HCT116 (cell line): ENCODE measurements at regions not wholly inside any gene's neighbourhood (a gene's known extent, or its start where the extent isn't known, plus 50 kb on each side); places are given as distances from the start of the nearest gene placed in this dataset.

ENCODE experiments used
- CBX3 ChIP-seq: IDR thresholded peaks from 2 replicates; pipeline ENCODE4 v1.6.1; 2012; ENCODE audit warnings: low read depth
- CEBPB ChIP-seq: IDR thresholded peaks from 2 replicates; pipeline ENCODE4 v1.6.1; 2012; ENCODE audit warnings: low read depth
- EGR1 ChIP-seq: IDR thresholded peaks from 2 replicates; pipeline ENCODE4 v1.6.1; 2012; ENCODE audit warnings: low read depth
- EZH2 ChIP-seq: fragments of 200-600 bp; sonication (generic); IDR thresholded peaks from 2 replicates; pipeline ENCODE4 v1.6.1; 2017; ENCODE audit warnings: antibody characterized with exemption, mixed run types
- EZH2phosphoT487 ChIP-seq: fragments of 200-600 bp; IDR thresholded peaks from 2 replicates; pipeline ENCODE4 v1.6.1; 2018; ENCODE audit warnings: antibody characterized with exemption, borderline replicate concordance
- POLR2A ChIP-seq: IDR thresholded peaks from 2 replicates; pipeline ENCODE4 v1.7.0; 2011; ENCODE audit warnings: borderline replicate concordance; ENCODE audit not compliant: insufficient read depth, insufficient read length; ENCODE audit errors: extremely low read depth
- POLR2AphosphoS5 ChIP-seq: IDR thresholded peaks from 2 replicates; pipeline ENCODE4 v1.6.1; 2011; ENCODE audit warnings: mild to moderate bottlenecking, low read depth, low read length, moderate library complexity
- RAD21 ChIP-seq: IDR thresholded peaks from 2 replicates; pipeline ENCODE4 v1.6.1; 2012; ENCODE audit warnings: low read depth, mild to moderate bottlenecking
- TCF7L2 ChIP-seq: IDR thresholded peaks from 2 replicates; pipeline ENCODE4 v1.7.0; 2011; ENCODE audit warnings: borderline replicate concordance, inconsistent platforms; ENCODE audit not compliant: insufficient read depth, insufficient read length; ENCODE audit errors: extremely low read depth
- YY1 ChIP-seq: IDR thresholded peaks from 2 replicates; pipeline ENCODE4 v1.6.1; 2011; ENCODE audit warnings: low read length, low read depth, moderate library complexity, mild to moderate bottlenecking; ENCODE audit not compliant: insufficient replicate concordance; ENCODE audit errors: extremely low read depth
- ZNF274 ChIP-seq: fragments of 200-500 bp; sonication (Bioruptor generic); IDR thresholded peaks from 2 replicates; pipeline ENCODE4 v1.6.1; 2014; ENCODE audit warnings: mild to moderate bottlenecking, low read depth, low read length, inconsistent platforms
- TF ChIP-seq, protein P1 (sequence below), 3 experiments: fragments of 200-600 bp in 1 of 3; sonication (generic) in 1 of 3; IDR thresholded peaks in 2 of 3; conservative IDR thresholded peaks in 1 of 3; 2 replicates each; pipeline ENCODE4 v1.5.1; 2012 to 2017; ENCODE audit warnings: low read depth in 2 of 3, low read length in 2 of 3, antibody characterized with exemption in 1 of 3, borderline replicate concordance in 1 of 3, control low read depth in 1 of 3, mild to moderate bottlenecking in 1 of 3, mixed read lengths in 1 of 3, mixed run types in 1 of 3, moderate library complexity in 1 of 3; ENCODE audit not compliant: insufficient read depth in 1 of 3
- TF ChIP-seq, protein P2 (sequence below): IDR thresholded peaks from 2 replicates; pipeline ENCODE4 v1.6.1; 2012

- no peak for TF ChIP-seq ZNF274
- no peak for TF ChIP-seq POLR2A
- TF ChIP-seq TCF7L2, result no peak
- no peak for TF ChIP-seq EZH2
- no peak for TF ChIP-seq RAD21
- TF ChIP-seq, protein P1, sequence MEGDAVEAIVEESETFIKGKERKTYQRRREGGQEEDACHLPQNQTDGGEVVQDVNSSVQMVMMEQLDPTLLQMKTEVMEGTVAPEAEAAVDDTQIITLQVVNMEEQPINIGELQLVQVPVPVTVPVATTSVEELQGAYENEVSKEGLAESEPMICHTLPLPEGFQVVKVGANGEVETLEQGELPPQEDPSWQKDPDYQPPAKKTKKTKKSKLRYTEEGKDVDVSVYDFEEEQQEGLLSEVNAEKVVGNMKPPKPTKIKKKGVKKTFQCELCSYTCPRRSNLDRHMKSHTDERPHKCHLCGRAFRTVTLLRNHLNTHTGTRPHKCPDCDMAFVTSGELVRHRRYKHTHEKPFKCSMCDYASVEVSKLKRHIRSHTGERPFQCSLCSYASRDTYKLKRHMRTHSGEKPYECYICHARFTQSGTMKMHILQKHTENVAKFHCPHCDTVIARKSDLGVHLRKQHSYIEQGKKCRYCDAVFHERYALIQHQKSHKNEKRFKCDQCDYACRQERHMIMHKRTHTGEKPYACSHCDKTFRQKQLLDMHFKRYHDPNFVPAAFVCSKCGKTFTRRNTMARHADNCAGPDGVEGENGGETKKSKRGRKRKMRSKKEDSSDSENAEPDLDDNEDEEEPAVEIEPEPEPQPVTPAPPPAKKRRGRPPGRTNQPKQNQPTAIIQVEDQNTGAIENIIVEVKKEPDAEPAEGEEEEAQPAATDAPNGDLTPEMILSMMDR (IDR thresholded peaks at IDR 0.05 in 2 of 3, conservative IDR thresholded peaks at IDR 0.05 in 1 of 3; ENCODE audit: borderline replicate concordance in 1 of 3, insufficient read depth in 1 of 3, low read depth in 2 of 3, low read length in 2 of 3), result no peak
- TF ChIP-seq YY1, result no peak
- no peak for TF ChIP-seq EZH2phosphoT487
- no peak for TF ChIP-seq CBX3
- no peak for TF ChIP-seq POLR2AphosphoS5
- TF ChIP-seq, protein P2, sequence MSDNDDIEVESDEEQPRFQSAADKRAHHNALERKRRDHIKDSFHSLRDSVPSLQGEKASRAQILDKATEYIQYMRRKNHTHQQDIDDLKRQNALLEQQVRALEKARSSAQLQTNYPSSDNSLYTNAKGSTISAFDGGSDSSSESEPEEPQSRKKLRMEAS, result no peak
- peak; percentile 58; the same call in 1 of the 2 replicates for TF ChIP-seq CEBPB
- no peak for TF ChIP-seq EGR1
These were observed 69.9 kb upstream of the MAPRE2 start for GRCh38 chr18:34971313-34971712.
